GM18498 (cell line): ENCODE measurements at regions not wholly inside any gene's neighbourhood (a gene's known extent, or its start where the extent isn't known, plus 50 kb on each side); places are given as distances from the start of the nearest gene placed in this dataset.

ENCODE experiments used
- ATAC-seq: cut with Tn5 transposase; IDR thresholded peaks from one replicate; pipeline ENCODE4 v1.9.1; 2021; ENCODE audit warnings: mild to moderate bottlenecking, moderate library complexity; ENCODE audit not compliant: unreplicated experiment

GRCh38 chr20:52744441-52744840 lies 227.7 kb upstream of the TSHZ2 start:
- ATAC-seq = no peak

GRCh38 chr20:52738081-52738480 lies 234.1 kb upstream of the TSHZ2 start:
- ATAC-seq = no peak

GRCh38 chr20:52736507-52736906 lies 235.7 kb upstream of the TSHZ2 start:
- no peak for ATAC-seq

GRCh38 chr20:52731093-52731492 lies 241.1 kb upstream of the TSHZ2 start:
- ATAC-seq = no peak

GRCh38 chr20:52727740-52728456 lies 244.3 kb upstream of the TSHZ2 start:
- no peak for ATAC-seq

GRCh38 chr20:52724541-52724940 lies 247.6 kb upstream of the TSHZ2 start:
- no peak for ATAC-seq

GRCh38 chr20:52722926-52723688 lies 249.1 kb upstream of the TSHZ2 start:
- ATAC-seq = no peak

GRCh38 chr20:52708137-52708536 lies 264.0 kb upstream of the TSHZ2 start:
- no peak for ATAC-seq

GRCh38 chr20:52704553-52704952 lies 267.6 kb upstream of the TSHZ2 start:
- ATAC-seq = no peak

- no peak for ATAC-seq
These were observed 283.8 kb upstream of the TSHZ2 start for GRCh38 chr20:52688345-52688744.

- ATAC-seq = no peak
These were observed 287.3 kb upstream of the TSHZ2 start for GRCh38 chr20:52684905-52685304.

- ATAC-seq = no peak
These were observed 288.0 kb upstream of the TSHZ2 start for GRCh38 chr20:52684176-52684575.

- ATAC-seq = no peak
These were observed 288.4 kb upstream of the TSHZ2 start for GRCh38 chr20:52683761-52684160.

- no peak for ATAC-seq
These were observed 289.9 kb upstream of the TSHZ2 start for GRCh38 chr20:52682237-52682636.

GRCh38 chr20:52681288-52681687 lies 290.9 kb upstream of the TSHZ2 start:
- no peak for ATAC-seq

GRCh38 chr20:52677216-52677615 lies 294.9 kb upstream of the TSHZ2 start:
- no peak for ATAC-seq

- ATAC-seq = no peak
These were observed 295.7 kb upstream of the TSHZ2 start for GRCh38 chr20:52676283-52676995.

GRCh38 chr20:52675375-52675774 lies 296.8 kb upstream of the TSHZ2 start:
- no peak for ATAC-seq

- ATAC-seq = no peak
These were observed 303.5 kb upstream of the TSHZ2 start for GRCh38 chr20:52668626-52669025.

GRCh38 chr20:52667358-52667757 lies 304.8 kb upstream of the TSHZ2 start:
- ATAC-seq = no peak

- no peak for ATAC-seq
These were observed 306.7 kb upstream of the TSHZ2 start for GRCh38 chr20:52665441-52665840.

GRCh38 chr20:52655395-52655794 lies 316.8 kb upstream of the TSHZ2 start:
- no peak for ATAC-seq
